H7 (cell line): ENCODE measurements at regions not wholly inside any gene's neighbourhood (a gene's known extent, or its start where the extent isn't known, plus 50 kb on each side); places are given as distances from the start of the nearest gene placed in this dataset.
"Not testable (repeated sequence)": the region's sequence is repeated elsewhere in the genome, so short reads cannot be mapped to it uniquely, and the experiment has no call there.

ENCODE experiments used
- DNase-seq: peaks from one replicate; pipeline ENCODE4 v3.0.0; 2012
- H3K27me3 ChIP-seq: 2 replicates; pipeline ENCODE4 v1.6.0; 2011; ENCODE audit warnings: mild to moderate bottlenecking, low read length; ENCODE audit not compliant: control insufficient read depth, insufficient read depth
- H3K36me3 ChIP-seq: replicated peaks from 2 replicates; pipeline ENCODE4 v1.5.1; 2011; ENCODE audit warnings: low read length; ENCODE audit not compliant: control insufficient read depth, insufficient read depth
- H3K4me3 ChIP-seq: 2 replicates; pipeline ENCODE4 v1.5.1; 2011; ENCODE audit warnings: low read depth, mild to moderate bottlenecking, control low read depth, low read length, moderate library complexity; ENCODE audit not compliant: insufficient read depth

- not testable (repeated sequence) for H3K27me3 ChIP-seq, H3K36me3 ChIP-seq, H3K4me3 ChIP-seq, DNase-seq
Observed at GRCh38 chr3:177635601-177636106, 438.4 kb upstream of the TBL1XR1 start.

GRCh38 chr3:177640319-177640965, 443.2 kb upstream of the TBL1XR1 start:
- no peak for DNase-seq
- no peak overlapping the region for H3K4me3 ChIP-seq
- H3K27me3 ChIP-seq = no peaks in the 10 kb centered on the region
- no peaks in the 10 kb centered on the region for H3K36me3 ChIP-seq

- no peaks in the 10 kb centered on the region for H3K27me3 ChIP-seq
- no peaks in the 10 kb centered on the region for H3K36me3 ChIP-seq
- H3K4me3 ChIP-seq = no peak overlapping the region
- DNase-seq = no peak
Observed at GRCh38 chr3:177641206-177641605, 443.9 kb upstream of the TBL1XR1 start.

GRCh38 chr3:177642042-177642803, 444.9 kb upstream of the TBL1XR1 start:
- H3K27me3 ChIP-seq = no peaks in the 10 kb centered on the region
- no peak overlapping the region for H3K4me3 ChIP-seq
- no peak for DNase-seq
- H3K36me3 ChIP-seq = no peaks in the 10 kb centered on the region

- no peak for DNase-seq
- Histone ChIP-seq H3K36me3 (no peaks in the 10 kb centered on the region), H3K4me3 (no peak overlapping the region)
Observed at GRCh38 chr3:177642804-177643125, 445.5 kb upstream of the TBL1XR1 start.

GRCh38 chr3:177646749-177647148, 449.5 kb upstream of the TBL1XR1 start:
- no peak for DNase-seq
- H3K4me3 ChIP-seq = no peak overlapping the region
- H3K36me3 ChIP-seq = no peaks in the 10 kb centered on the region
- no peaks in the 10 kb centered on the region for H3K27me3 ChIP-seq

More at GRCh38 chr3:177642804-177643125, 445.5 kb upstream of the TBL1XR1 start:
- no peaks in the 10 kb centered on the region for H3K27me3 ChIP-seq

- no peaks in the 10 kb centered on the region for H3K36me3 ChIP-seq
- no peak overlapping the region for H3K4me3 ChIP-seq
- no peak for DNase-seq
- no peaks in the 10 kb centered on the region for H3K27me3 ChIP-seq
Observed at GRCh38 chr3:177647341-177647740, 450.1 kb upstream of the TBL1XR1 start.

GRCh38 chr3:177647876-177648275, 450.6 kb upstream of the TBL1XR1 start:
- H3K36me3 ChIP-seq = no peaks in the 10 kb centered on the region
- DNase-seq = no peak
- no peak overlapping the region for H3K4me3 ChIP-seq
- H3K27me3 ChIP-seq = no peaks in the 10 kb centered on the region

GRCh38 chr3:177652556-177653291, 455.4 kb upstream of the TBL1XR1 start:
- DNase-seq = no peak

GRCh38 chr3:177657243-177657642, 460.0 kb upstream of the TBL1XR1 start:
- Histone ChIP-seq H3K4me3 (no peak overlapping the region), H3K36me3 (no peaks in the 10 kb centered on the region), H3K27me3 (no peaks in the 10 kb centered on the region)
- no peak for DNase-seq

More at GRCh38 chr3:177652556-177653291, 455.4 kb upstream of the TBL1XR1 start:
- Histone ChIP-seq H3K36me3 (no peaks in the 10 kb centered on the region), H3K4me3 (no peak overlapping the region), H3K27me3 (no peaks in the 10 kb centered on the region)

GRCh38 chr3:177658354-177658753, 461.1 kb upstream of the TBL1XR1 start:
- H3K36me3 ChIP-seq = no peaks in the 10 kb centered on the region
- H3K27me3 ChIP-seq = no peaks in the 10 kb centered on the region
- H3K4me3 ChIP-seq = no peak overlapping the region
- no peak for DNase-seq

- H3K27me3 ChIP-seq, DNase-seq, H3K36me3 ChIP-seq, H3K4me3 ChIP-seq: not testable (repeated sequence)
Observed at GRCh38 chr3:177664380-177665103, 467.3 kb upstream of the TBL1XR1 start.

- Histone ChIP-seq H3K4me3 (no peak overlapping the region), H3K36me3 (no peaks in the 10 kb centered on the region), H3K27me3 (no peaks in the 10 kb centered on the region)
- DNase-seq = no peak
Observed at GRCh38 chr3:177665122-177665808, 468.0 kb upstream of the TBL1XR1 start.
